ENCODE measurements at regions not wholly inside any gene's neighbourhood (a gene's known extent, or its start where the extent isn't known, plus 50 kb on each side); places are given as distances from the start of the nearest gene placed in this dataset.

DNA sequence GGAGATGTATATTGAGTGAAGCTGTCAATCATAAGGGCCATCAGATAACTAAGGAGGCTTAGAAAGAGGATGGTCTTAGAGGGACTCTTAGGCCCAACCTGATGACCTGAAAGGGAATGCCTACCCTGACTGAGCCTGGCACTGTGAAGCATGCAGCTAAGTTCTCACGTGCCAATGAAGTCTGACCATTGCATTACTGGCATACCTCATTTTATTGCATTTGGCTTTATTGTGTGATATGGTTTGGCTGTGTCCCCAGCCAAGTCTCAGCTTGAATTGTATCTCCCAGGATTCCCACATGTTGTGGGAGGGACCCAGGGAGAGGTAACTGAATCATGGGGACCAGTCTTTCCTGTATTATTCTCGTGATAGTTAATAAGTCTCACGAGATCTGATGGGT lies 421.6 kb upstream of the SGCD start:
- no peak overlapping the region for H3K18ac ChIP-seq (ENCODE audit: low read depth, low read length)
- no peak for TF ChIP-seq POLR2A (IDR thresholded peaks at IDR 0.05; ENCODE audit: low read depth, low read length)
- no peak for TF ChIP-seq RAD21 (IDR thresholded peaks at IDR 0.05; ENCODE audit: low read length)
- H4K91ac ChIP-seq (ENCODE audit: insufficient read depth, low read depth, low read length) = no peak overlapping the region
- H2BK20ac ChIP-seq (ENCODE audit: low read depth, low read length) = no peak overlapping the region
- H3K4me2 ChIP-seq (ENCODE audit: low read depth, low read length) = no peak overlapping the region
- no CpG with 5 or more reads among the region's 3 CpGs for WGBS, 2 experiments (ENCODE audit: extremely low coverage in 2 of 2, insufficient read length in 1 of 2)
- no peak overlapping the region for H2BK15ac ChIP-seq (ENCODE audit: low read depth, low read length)
- no peak overlapping the region for H3K4ac ChIP-seq (ENCODE audit: low read depth, low read length)
- BruUV-seq (replicated peaks) = no TSS peak
- no peaks in the 10 kb centered on the region for H4K20me1 ChIP-seq (ENCODE audit: insufficient read depth, low read length)
- ChIA-PET CTCF (no interaction called here), POLR2A (ENCODE audit: unreplicated experiment) (no interaction called here)
- no peak overlapping the region for H4K5ac ChIP-seq (ENCODE audit: low read depth, low read length)
- no peaks in the 10 kb centered on the region for H3K9me3 ChIP-seq (ENCODE audit: control insufficient read depth, insufficient read depth, low read length)
- H3K36me3 ChIP-seq (ENCODE audit: control insufficient read depth, insufficient read depth, low read length) = no peaks in the 10 kb centered on the region
- dilution Hi-C loops (cut with HindIII; ENCODE audit: low sequenced_read_pairs, unreplicated experiment) (no loop called here), in situ Hi-C loops (cut with MboI; ENCODE audit: low sequenced_read_pairs) (no loop called here), intact Hi-C loops (cut with micrococcal nuclease) (no loop called here)
- no peak overlapping the region for H3K56ac ChIP-seq (ENCODE audit: extremely low read depth, insufficient read depth, low read length)
- H3K14ac ChIP-seq (replicated peaks; ENCODE audit: low read depth, low read length) = no peak overlapping the region
- H2AK9ac ChIP-seq (replicated peaks; ENCODE audit: low read depth, low read length, poor library complexity) = no peak overlapping the region
- H3K4me1 ChIP-seq (ENCODE audit: control insufficient read depth, insufficient read depth, low read length) = no peaks in the 10 kb centered on the region
- H3K27ac ChIP-seq (ENCODE audit: insufficient read depth, low read length) = no peak overlapping the region
- H3K23ac ChIP-seq (ENCODE audit: low read depth, low read length) = no peak overlapping the region
- H2AFZ ChIP-seq (replicated peaks; ENCODE audit: low read length, poor library complexity) = no peak overlapping the region
- H3K27me3 ChIP-seq (ENCODE audit: control insufficient read depth, insufficient read depth, low read length) = no peaks in the 10 kb centered on the region; the same call in 1 of the 2 replicates
- no peak overlapping the region for H2BK5ac ChIP-seq (ENCODE audit: low read depth, low read length, poor library complexity, severe bottlenecking)
- H3K4me3 ChIP-seq (ENCODE audit: insufficient read depth, low read depth, low read length) = no peak overlapping the region
- H4K8ac ChIP-seq (ENCODE audit: low read depth in 2 of 2, low read length in 2 of 2) = no peak overlapping the region
- no peak overlapping the region for H2AK5ac ChIP-seq (ENCODE audit: low read depth, low read length)
- no peaks in the 10 kb centered on the region for H3K79me1 ChIP-seq (ENCODE audit: low read depth in 1 of 2, low read length in 2 of 2)
- no peaks in the 10 kb centered on the region for H3K9me1 ChIP-seq (ENCODE audit: insufficient read depth, low read length)
- DNase-seq (no peak), ATAC-seq (ENCODE audit: low read depth) (no peak)
- no peak overlapping the region for H3K9ac ChIP-seq (ENCODE audit: low read depth, low read length)
- H2BK120ac ChIP-seq (ENCODE audit: low read depth, low read length) = no peak overlapping the region
